ENCODE measurements at regions not wholly inside any gene's neighbourhood (a gene's known extent, or its start where the extent isn't known, plus 50 kb on each side); places are given as distances from the start of the nearest gene placed in this dataset.

DNA sequence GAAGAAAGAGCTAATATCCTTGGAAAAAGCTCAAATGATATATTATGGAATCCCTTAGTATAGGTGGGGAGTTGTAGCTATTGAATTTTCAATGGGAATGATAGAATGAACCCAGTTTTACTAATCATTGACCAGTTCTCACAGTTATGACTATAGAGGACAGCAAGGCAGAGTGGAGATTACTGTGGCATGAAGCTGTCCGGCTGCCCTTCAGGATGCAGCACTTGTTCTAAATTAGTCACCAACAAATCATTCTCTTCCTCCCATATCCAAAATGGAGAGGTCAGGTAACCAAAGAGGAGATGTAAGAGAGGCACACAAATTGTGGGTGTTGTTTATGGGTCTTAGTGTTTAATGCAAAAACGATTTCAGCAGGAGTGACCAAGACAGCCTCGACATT, 1490.0 kb upstream of the MIR17HG start:
- no peak for FAIRE-seq

DNA sequence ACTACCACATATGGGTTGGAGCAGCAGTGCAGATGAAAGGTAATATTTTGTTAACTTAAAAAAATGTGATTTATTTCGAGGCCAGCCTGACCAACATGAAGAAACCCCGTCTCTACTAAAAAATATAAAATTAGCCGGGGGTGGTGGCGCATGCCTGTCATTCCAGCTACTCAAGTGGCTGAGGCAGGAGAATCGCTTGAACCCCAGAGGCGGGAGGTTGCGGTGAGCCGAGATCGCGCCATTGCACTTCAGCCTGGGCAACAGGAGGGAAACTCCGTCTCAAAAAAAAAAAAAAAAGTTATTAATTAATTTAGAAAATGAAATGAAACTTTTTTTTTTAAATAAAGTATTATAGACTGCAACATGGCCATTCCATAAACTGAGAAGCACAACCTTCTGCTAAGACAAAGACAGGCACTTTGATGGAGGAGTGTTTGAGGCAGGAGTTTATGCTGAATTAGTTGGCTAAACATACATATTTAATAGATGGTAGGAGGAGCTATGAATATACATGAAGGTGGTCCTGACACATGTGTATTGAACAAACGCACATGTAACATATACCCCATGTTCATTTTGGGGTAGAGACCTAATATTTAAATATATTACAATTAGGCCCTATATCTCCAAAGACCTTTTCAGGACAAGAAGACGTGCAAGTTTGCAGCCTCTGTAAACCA, 1485.3 kb upstream of the MIR17HG start:
- FAIRE-seq: no peak

GRCh38 chr13:89862691-89863036, 1484.8 kb upstream of the MIR17HG start:
- FAIRE-seq: no peak

- no peak for FAIRE-seq
Observed at GRCh38 chr13:89865164-89866064, 1482.1 kb upstream of the MIR17HG start.

- FAIRE-seq: no peak
Observed at GRCh38 chr13:89869312-89869711, 1478.2 kb upstream of the MIR17HG start.

GRCh38 chr13:89878904-89879303, 1468.6 kb upstream of the MIR17HG start:
- FAIRE-seq: no peak

- no peak for FAIRE-seq
Observed at GRCh38 chr13:89880201-89880600, 1467.3 kb upstream of the MIR17HG start.

GRCh38 chr13:89883893-89884448, 1463.5 kb upstream of the MIR17HG start:
- FAIRE-seq: no peak

DNA sequence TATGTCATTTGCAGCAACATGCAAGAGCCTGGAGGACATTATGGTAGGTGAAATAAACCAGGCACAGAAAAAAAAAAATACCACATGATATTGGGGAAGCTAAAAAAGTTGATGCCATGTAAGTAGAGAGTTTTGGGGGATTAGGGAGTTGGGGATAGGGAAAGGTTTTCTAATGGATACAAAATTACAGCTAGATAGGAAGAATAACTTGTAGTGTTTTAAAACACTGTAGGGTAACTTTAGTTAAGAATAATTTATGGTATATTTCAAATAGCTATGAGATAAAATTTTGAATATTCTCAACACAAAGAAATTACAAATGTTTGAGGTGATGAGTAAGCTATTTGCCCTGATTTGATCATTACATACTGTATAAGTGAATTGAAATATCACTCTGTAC, 1456.7 kb upstream of the MIR17HG start:
- no peak for FAIRE-seq

GRCh38 chr13:89891416-89891815, 1456.1 kb upstream of the MIR17HG start:
- no peak for FAIRE-seq

DNA sequence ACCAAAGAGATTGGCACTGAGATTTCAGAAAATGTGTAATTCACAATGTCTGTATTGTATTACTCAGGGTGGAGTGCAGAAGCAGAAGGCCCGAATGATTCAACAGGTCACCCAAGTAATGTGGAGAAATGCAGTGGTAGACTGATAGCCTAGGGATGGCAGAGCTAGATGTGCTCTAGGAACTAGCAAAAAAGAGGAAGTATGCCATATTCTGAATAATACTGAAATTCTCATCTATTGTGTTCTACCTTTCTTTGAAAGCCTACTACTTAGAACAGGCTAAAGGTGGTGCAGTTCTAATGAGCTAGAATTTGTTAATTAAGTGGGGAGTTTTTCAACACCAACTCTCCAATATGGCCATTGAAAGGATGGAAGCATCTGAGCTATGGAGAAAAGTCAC, 1449.8 kb upstream of the MIR17HG start:
- no peak for FAIRE-seq

DNA sequence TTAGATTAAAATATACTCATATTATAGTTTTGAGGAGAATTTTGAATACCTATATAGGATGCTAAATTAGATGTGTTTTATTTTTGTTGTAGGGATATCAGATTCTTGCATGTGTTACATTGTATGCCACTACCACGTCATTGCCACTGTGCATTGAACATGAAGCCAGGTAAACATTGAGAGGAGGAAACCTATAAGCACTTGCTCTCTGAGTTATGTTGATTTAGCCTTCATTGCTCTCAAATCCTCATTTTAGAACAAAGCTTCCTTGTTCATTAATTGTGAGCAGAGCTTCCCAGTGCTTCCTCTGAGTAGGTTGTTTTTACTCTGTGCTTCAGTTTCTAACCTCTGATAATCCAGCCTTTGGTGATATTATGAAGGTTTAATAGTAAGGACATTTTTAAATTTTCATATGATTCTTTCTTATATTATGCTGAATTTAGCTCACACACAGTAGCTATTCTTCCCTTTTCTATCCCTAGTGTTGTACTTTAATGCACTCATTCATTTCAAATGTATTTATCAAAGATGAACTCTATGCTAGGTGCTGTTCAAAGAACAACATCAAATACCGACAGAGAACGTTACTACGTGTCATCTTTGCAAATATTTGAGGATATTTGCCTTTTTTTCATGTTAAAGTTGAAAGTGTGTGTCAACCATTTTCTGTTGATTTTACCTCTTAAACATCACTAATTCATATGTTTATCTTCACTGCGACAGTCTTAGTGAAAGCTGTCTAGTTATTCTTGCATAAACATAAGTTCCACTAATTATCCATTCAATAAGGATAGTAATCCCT, 1448.0 kb upstream of the MIR17HG start:
- no peak for FAIRE-seq

DNA sequence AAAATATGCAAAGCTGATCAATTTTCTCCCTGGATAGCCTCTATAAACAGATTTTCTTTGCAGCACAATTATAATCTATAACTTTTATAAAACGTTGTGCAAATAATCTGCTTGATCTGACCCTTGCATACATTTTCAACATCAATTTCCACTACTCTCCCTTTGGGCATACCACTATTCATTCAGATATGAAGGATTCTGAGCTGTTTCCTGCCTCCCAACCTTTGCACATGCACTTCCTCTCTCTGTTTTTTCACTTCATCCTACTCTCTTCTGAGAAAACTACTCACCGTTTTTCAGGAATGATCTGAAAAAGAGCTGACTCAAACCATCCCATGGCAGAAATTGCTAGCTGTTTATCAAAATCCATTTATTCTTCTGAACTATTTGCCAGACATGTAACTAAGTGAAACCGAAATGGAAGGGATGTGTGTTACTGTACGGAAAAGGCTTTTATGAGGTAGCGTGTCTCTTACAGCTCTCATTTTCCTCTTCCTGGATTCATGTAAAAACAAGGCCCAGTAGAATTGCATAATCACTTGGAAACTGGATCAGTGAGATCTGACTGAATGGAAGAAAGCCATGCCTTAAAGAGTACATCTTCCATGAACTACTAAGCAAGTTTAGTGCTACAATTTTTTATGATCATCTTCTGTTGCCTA, 1447.3 kb upstream of the MIR17HG start:
- no peak for FAIRE-seq

DNA sequence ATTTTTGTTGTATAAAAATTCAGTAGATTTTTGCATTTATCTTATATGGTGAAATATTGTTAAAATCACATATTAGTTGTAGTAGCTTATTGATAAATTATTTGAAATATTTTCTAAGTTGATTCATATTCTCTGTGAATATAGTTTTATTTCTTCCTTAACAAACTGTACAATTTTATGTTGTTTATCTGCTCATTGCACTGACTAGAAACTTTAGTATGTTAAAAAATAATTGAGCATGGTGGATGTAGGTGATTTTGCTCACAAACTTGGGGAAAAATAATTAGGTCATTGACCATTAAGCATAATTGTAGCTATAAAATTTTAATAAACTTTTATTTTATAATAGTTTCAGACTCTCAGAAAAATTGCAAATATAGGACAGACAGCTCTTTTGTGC, 1445.3 kb upstream of the MIR17HG start:
- no peak for FAIRE-seq

DNA sequence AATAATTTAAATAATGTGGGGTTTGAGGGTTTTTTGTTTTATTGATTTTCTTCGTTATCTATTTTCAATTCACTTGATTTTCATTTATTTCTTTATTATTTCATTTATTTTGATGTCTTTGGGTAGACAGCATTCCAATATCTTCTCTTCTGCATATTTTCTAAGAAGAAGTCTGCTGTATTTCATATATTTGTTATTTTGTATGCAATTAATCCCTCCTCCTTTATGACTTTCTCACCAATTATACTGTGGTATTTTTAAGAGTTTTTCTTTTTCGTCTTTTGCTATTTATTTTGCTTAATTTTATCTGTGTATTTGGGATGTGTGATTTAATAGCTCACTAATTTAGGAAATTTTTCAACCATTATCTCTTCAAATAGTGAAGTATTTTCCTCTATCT, 1444.4 kb upstream of the MIR17HG start:
- FAIRE-seq: peak; percentile 71

DNA sequence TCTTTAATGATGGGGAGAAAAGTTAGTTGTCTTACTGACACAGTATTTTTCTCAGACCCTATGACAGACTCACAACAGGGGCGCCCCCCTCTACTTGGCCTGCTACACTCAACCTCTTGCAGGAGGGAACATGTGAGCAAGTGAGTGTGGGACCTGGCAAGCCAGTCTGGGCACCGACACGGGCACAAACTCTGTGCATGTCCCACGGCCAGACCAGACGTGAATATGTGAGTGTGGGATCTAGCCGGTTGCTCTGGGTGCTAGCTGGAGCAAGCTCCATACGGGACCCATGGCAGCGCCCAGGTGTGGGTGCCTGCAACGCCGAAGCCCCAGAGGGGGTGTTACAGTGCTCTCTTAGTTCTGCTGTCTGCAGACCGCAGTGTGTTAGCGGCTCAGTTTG, 1437.3 kb upstream of the MIR17HG start:
- FAIRE-seq: no peak

DNA sequence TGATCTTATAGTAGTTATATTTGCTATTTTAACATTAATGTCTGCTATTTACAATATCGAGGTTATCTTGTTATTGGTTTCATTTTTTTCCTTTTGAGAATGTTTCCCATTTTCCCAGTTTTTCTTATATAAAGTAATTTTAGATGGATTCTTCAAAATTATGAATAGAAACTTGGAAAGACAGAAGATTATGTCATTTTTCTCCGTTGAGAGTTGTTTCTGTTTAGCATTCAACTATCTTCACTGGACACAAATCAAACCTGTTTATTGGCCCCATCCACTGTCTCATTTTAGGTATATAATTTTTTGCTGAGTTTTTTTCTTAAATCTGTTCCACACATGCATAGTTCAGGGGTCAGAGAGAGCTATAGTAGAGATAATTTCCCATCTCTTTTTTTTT, 1430.9 kb upstream of the MIR17HG start:
- no peak for FAIRE-seq

- FAIRE-seq: no peak
Observed at GRCh38 chr13:89920461-89920860, 1427.0 kb upstream of the MIR17HG start.

DNA sequence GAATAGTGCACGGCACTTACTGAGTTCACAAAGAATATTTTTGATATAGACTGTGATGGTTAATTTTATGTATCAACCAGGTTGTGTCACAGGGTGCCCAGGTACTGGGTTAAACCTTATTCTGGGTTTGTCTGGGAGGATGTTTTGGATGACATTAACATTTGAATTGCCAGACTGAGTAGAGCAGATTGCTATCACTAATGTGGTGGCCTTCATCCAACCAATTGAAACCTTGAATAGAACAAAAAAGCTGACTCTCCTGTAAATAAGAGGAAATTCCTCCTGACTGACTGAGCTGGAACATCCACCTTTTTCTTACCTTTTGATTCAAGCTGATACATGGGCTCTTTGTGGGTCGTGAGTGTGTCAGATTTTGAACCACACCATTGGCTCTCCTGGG, 1424.4 kb upstream of the MIR17HG start:
- FAIRE-seq: no peak

DNA sequence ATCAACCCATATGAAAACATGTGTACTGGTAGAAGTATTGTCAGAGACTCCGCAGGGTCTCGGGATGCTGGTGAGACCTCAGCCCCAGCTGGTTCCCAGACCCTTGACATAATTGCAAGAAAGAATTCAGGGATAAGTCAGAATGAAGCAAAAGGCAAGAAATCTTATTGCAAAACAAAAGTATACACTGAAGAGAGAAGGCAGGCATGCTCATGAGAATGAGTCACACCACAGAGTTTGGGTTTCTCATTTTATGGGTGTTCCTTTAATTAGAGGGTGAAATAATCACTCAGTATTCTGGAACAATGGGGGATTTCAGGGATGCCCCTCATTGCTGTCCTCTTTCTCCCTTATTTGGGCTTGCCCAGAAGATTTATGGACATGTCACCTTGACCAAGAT, 1423.8 kb upstream of the MIR17HG start:
- no peak for FAIRE-seq

GRCh38 chr13:89925107-89925506, 1422.4 kb upstream of the MIR17HG start:
- no peak for FAIRE-seq

- no peak for FAIRE-seq
Observed at GRCh38 chr13:89930861-89931260, 1416.6 kb upstream of the MIR17HG start.

DNA sequence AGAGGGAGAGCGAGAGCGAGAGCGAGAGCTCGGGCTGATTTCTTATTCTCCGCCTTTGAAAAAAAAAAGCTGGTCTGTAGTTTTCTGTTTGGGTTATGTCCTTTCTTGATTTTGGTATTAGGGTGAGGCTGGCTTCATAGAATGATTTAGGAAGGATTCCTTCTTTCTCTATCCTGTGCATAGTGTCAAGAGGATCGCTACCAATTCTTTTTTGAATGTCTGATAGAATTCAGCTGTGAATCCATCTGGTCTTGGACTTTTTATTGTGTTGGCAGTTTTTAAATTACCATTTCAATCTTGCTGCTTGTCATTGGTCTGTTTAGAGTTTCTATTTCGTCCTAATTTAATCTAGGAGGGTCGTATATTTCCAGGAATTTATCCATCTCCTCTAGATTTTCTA, 1414.6 kb upstream of the MIR17HG start:
- no peak for FAIRE-seq
